Fibroblast of lung (primary cell): ENCODE measurements at regions not wholly inside any gene's neighbourhood (a gene's known extent, or its start where the extent isn't known, plus 50 kb on each side); places are given as distances from the start of the nearest gene placed in this dataset.

Experiments used
- EZH2 ChIP-seq: IDR thresholded peaks from 2 replicates; pipeline ENCODE4 v1.5.1; 2012; ENCODE audit warnings: low read length, control low read depth, mild to moderate bottlenecking; ENCODE audit errors: missing control alignments
- TF ChIP-seq, protein P1 (sequence below), 2 donors: IDR thresholded peaks in 1 of 2; conservative IDR thresholded peaks in 1 of 2; 1 replicate in 1 of 2; 2 replicates in 1 of 2; pipeline ENCODE4 v1.5.1; 2011 to 2012; ENCODE audit warnings: low read length in 2 of 2, control low read depth in 1 of 2, inconsistent platforms in 1 of 2, low read depth in 1 of 2, mild to moderate bottlenecking in 1 of 2

DNA sequence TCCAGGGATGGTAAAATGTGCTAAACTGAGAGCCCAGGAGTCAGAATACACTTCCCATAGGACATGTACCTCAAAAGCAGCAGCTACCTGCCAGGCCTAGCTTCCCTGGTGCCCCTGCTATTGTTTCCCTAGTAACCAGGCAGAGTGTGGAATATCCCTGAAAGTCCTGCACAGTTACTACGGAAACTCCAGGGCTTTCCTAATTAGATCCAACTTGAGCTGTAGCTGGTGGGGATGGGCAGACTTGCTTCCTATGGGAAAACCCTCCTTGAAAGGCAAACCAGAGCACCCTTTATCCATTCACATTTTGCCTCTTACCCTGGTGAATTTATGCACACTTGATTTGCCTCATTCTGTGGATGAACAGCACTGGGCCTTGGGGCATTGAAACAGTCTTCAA is 559.9 kb upstream of the PBX1 start:
- TF ChIP-seq, protein P1, sequence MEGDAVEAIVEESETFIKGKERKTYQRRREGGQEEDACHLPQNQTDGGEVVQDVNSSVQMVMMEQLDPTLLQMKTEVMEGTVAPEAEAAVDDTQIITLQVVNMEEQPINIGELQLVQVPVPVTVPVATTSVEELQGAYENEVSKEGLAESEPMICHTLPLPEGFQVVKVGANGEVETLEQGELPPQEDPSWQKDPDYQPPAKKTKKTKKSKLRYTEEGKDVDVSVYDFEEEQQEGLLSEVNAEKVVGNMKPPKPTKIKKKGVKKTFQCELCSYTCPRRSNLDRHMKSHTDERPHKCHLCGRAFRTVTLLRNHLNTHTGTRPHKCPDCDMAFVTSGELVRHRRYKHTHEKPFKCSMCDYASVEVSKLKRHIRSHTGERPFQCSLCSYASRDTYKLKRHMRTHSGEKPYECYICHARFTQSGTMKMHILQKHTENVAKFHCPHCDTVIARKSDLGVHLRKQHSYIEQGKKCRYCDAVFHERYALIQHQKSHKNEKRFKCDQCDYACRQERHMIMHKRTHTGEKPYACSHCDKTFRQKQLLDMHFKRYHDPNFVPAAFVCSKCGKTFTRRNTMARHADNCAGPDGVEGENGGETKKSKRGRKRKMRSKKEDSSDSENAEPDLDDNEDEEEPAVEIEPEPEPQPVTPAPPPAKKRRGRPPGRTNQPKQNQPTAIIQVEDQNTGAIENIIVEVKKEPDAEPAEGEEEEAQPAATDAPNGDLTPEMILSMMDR (conservative IDR thresholded peaks at IDR 0.05 in 1 of 2, IDR thresholded peaks at IDR 0.05 in 1 of 2; ENCODE audit: low read depth in 1 of 2, low read length in 2 of 2), result no peak
- TF ChIP-seq EZH2, result no peak
